Esophagus muscularis mucosa (tissue), 4 donors: ENCODE measurements at regions not wholly inside any gene's neighbourhood (a gene's known extent, or its start where the extent isn't known, plus 50 kb on each side); places are given as distances from the start of the nearest gene placed in this dataset.

ENCODE experiments used
- DNase-seq: peaks from one replicate; pipeline ENCODE4 v3.0.0-alpha.2; 2017; ENCODE audit errors: extremely low spot score
- H3K27ac ChIP-seq, 4 donors: fragments of 200-600 bp; sonication (generic); replicated peaks in 1 of 4; 1 replicate in 3 of 4; 2 replicates in 1 of 4; pipeline ENCODE4 v1.5.1; 2016 to 2019; ENCODE audit warnings: mild to moderate bottlenecking in 1 of 4
- H3K27me3 ChIP-seq, 4 donors: fragments of 200-600 bp; sonication (generic); one replicate each; pipeline versions ENCODE4 v1.5.1 to v1.6.0; 2016 to 2019
- H3K36me3 ChIP-seq, 4 donors: fragments of 200-600 bp; sonication (generic); one replicate each; pipeline ENCODE4 v1.5.1; 2016 to 2019
- H3K4me1 ChIP-seq, 4 donors: fragments of 200-600 bp; sonication (generic); one replicate each; pipeline ENCODE4 v1.5.1; 2016 to 2019
- H3K4me3 ChIP-seq, 4 donors: fragments of 200-600 bp; sonication (generic); 1 replicate in 2 of 4; 2 replicates in 2 of 4; pipeline ENCODE4 v1.5.1; 2016 to 2019; ENCODE audit warnings: mild to moderate bottlenecking in 4 of 4, moderate library complexity in 1 of 4
- H3K9me3 ChIP-seq, 4 donors: fragments of 200-600 bp; sonication (generic); 1 replicate in 3 of 4; 2 replicates in 1 of 4; pipeline ENCODE4 v1.5.1; 2016 to 2019
- EP300 ChIP-seq: sonication (generic); formaldehyde crosslinking; IDR thresholded peaks from one replicate; pipeline ENCODE4 v1.6.1; 2017; ENCODE audit warnings: antibody characterized with exemption
- POLR2A ChIP-seq: fragments of 450-650 bp; IDR thresholded peaks from one replicate; pipeline ENCODE4 v1.6.1; 2017; ENCODE audit warnings: antibody characterized with exemption, moderate library complexity, mild to moderate bottlenecking, low read depth
- POLR2AphosphoS5 ChIP-seq, 2 donors: sonication (generic); formaldehyde crosslinking; IDR thresholded peaks; one replicate each; pipeline ENCODE4 v1.6.1; 2017; ENCODE audit warnings: antibody characterized with exemption in 2 of 2
- WGBS: methylation state at CpG from one replicate; pipeline ENCODE4 v1.1.5; 2018; 5-methylcytosine and 5-hydroxymethylcytosine counted together
- intact Hi-C: fragments of 100-400 bp; cut with DNase I; formaldehyde crosslinking; loops from one replicate; pipeline ENCODE4 v1.15.1; 2023
- TF ChIP-seq, protein P1 (sequence below), 3 experiments: fragments of 200-600 bp in 2 of 3; fragments of 450-650 bp in 1 of 3; sonication (generic) in 2 of 3; IDR thresholded peaks; one replicate each; pipeline ENCODE4 v1.5.1; 2017 to 2019; ENCODE audit warnings: antibody characterized with exemption in 3 of 3, mild to moderate bottlenecking in 2 of 3, moderate library complexity in 1 of 3

DNA sequence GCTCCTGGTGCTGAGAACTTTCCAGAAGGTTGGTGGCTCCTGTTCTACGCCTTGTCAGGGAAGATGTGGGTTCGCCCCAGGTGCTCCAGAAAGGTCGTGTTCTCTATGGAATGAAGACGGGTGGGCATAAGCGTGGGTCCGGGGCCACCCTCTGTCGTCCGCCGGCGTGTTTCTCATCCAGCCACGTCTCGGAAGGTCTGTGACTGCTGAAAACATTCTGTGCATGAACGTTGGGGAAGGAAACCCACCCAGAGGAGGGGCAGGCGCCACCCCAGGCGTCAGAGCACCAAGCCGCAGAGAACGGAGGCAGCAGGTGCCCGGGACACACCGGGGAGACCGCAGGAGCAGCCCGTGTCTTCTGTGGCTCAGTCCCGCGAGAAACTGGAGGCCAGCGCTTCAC is 118.2 kb downstream of the RTP5 start:
- intact Hi-C loops: no loop called here
- TF ChIP-seq, protein P1, sequence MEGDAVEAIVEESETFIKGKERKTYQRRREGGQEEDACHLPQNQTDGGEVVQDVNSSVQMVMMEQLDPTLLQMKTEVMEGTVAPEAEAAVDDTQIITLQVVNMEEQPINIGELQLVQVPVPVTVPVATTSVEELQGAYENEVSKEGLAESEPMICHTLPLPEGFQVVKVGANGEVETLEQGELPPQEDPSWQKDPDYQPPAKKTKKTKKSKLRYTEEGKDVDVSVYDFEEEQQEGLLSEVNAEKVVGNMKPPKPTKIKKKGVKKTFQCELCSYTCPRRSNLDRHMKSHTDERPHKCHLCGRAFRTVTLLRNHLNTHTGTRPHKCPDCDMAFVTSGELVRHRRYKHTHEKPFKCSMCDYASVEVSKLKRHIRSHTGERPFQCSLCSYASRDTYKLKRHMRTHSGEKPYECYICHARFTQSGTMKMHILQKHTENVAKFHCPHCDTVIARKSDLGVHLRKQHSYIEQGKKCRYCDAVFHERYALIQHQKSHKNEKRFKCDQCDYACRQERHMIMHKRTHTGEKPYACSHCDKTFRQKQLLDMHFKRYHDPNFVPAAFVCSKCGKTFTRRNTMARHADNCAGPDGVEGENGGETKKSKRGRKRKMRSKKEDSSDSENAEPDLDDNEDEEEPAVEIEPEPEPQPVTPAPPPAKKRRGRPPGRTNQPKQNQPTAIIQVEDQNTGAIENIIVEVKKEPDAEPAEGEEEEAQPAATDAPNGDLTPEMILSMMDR (IDR thresholded peaks at IDR 0.05): no peak
- no peak for TF ChIP-seq EP300
- TF ChIP-seq POLR2A: no peak
- TF ChIP-seq POLR2AphosphoS5 (IDR thresholded peaks at IDR 0.05): no peak
- Histone ChIP-seq H3K36me3 (no peaks in the 10 kb centered on the region), H3K27ac (no peak overlapping the region), H3K27me3 (peaks cover 0 to 6% (median 0%) of the 10 kb centered on the region in 4 donors), H3K4me1 (no peaks in the 10 kb centered on the region), H3K4me3 (no peak overlapping the region), H3K9me3 (no peaks in the 10 kb centered on the region)
- no peak for DNase-seq
- WGBS: 93% methylated on average over 24 of the region's 24 CpGs

- no peak for TF ChIP-seq POLR2AphosphoS5 (IDR thresholded peaks at IDR 0.05)
- TF ChIP-seq EP300: no peak
- TF ChIP-seq, protein P1 (IDR thresholded peaks at IDR 0.05): no peak
- TF ChIP-seq POLR2A: no peak
- no peaks in the 10 kb centered on the region for H3K36me3 ChIP-seq
- H3K9me3 ChIP-seq: no peaks in the 10 kb centered on the region
- no peak for DNase-seq
- no peak overlapping the region for H3K27ac ChIP-seq
- 88% methylated on average over 11 of the region's 11 CpGs for WGBS
- H3K4me3 ChIP-seq: no peak overlapping the region
- no peaks in the 10 kb centered on the region for H3K4me1 ChIP-seq
- peaks cover 0 to 10% (median 0%) of the 10 kb centered on the region in 4 donors for H3K27me3 ChIP-seq
- intact Hi-C loops: no loop called here
Observed at GRCh38 chr2:241988146-241988545, 118.6 kb downstream of the RTP5 start.

GRCh38 chr2:241989074-241989473 is 119.5 kb downstream of the RTP5 start:
- intact Hi-C loops: no loop called here
- no peak overlapping the region for H3K27ac ChIP-seq
- no peaks in the 10 kb centered on the region for H3K9me3 ChIP-seq
- H3K4me3 ChIP-seq: no peak overlapping the region
- no peak for DNase-seq
- H3K36me3 ChIP-seq: no peaks in the 10 kb centered on the region
- peaks cover 0 to 20% (median 0%) of the 10 kb centered on the region in 4 donors for H3K27me3 ChIP-seq
- 94% methylated on average over 7 of the region's 7 CpGs for WGBS
- H3K4me1 ChIP-seq: no peaks in the 10 kb centered on the region
- TF ChIP-seq EP300: no peak
- no peak for TF ChIP-seq POLR2A
- no peak for TF ChIP-seq POLR2AphosphoS5 (IDR thresholded peaks at IDR 0.05)
- TF ChIP-seq, protein P1 (IDR thresholded peaks at IDR 0.05): no peak

DNA sequence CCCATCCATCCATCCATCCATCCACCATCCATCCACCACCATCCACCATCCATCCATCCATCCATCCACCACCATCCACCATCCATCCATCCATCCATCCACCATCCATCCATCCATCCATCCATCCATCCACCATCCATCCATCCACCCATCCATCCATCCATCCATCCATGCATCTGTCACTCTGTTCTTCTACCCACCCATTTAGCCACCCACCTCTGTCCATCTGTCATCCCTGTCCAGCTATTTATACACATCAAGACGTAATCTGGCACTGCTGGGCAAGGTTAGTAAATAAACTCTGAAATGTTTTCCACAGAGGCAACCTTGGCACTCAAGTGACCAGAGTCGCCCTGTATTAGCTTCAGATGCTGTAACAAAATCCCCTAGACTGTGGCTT is 120.9 kb downstream of the RTP5 start:
- H3K27ac ChIP-seq: no peak overlapping the region
- H3K27me3 ChIP-seq: peaks cover 0 to 24% (median 0%) of the 10 kb centered on the region in 4 donors
- no peak for DNase-seq
- no peaks in the 10 kb centered on the region for H3K36me3 ChIP-seq
- no peak overlapping the region for H3K4me3 ChIP-seq
- TF ChIP-seq POLR2AphosphoS5 (IDR thresholded peaks at IDR 0.05) (no peak), EP300 (no peak), POLR2A (no peak)
- TF ChIP-seq, protein P1 (IDR thresholded peaks at IDR 0.05): no peak
- intact Hi-C loops: no loop called here
- no peaks in the 10 kb centered on the region for H3K9me3 ChIP-seq
- 78% methylated on average over 2 of the region's 2 CpGs for WGBS
- no peaks in the 10 kb centered on the region for H3K4me1 ChIP-seq

DNA sequence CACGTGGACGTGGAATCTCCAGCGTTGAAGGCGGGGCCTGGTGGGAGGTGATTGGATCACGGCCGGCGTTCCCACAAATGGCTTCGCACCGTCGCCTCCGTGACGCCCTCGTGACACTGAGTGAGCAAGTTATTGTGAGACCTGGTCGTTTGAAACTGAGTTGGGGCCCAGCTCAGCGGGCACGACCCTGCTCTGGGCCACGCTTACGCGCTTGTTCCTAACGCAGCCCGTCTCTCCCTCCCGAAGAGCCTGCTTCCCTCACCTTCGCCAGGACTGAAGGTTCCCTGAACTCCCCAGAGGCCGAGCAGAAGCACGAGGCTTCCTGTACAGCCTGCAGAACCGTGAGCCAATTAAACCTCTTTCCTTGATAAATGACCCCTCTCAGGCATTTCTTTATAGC is 121.8 kb downstream of the RTP5 start:
- 87% methylated on average over 26 of the region's 26 CpGs for WGBS
- TF ChIP-seq EP300: no peak
- no peak for TF ChIP-seq POLR2AphosphoS5 (IDR thresholded peaks at IDR 0.05)
- TF ChIP-seq, protein P1 (IDR thresholded peaks at IDR 0.05): no peak
- no peak for TF ChIP-seq POLR2A

More for the DNA sequence above, 121.8 kb downstream of the RTP5 start:
- no peaks in the 10 kb centered on the region for H3K36me3 ChIP-seq
- peaks cover 0 to 27% (median 0%) of the 10 kb centered on the region in 4 donors for H3K27me3 ChIP-seq
- no peak overlapping the region for H3K27ac ChIP-seq
- no peak overlapping the region for H3K4me3 ChIP-seq
- no peak for DNase-seq
- intact Hi-C loops: no loop called here
- H3K4me1 ChIP-seq: no peaks in the 10 kb centered on the region
- H3K9me3 ChIP-seq: no peaks in the 10 kb centered on the region
